HG02852 (cell line): ENCODE measurements at regions not wholly inside any gene's neighbourhood (a gene's known extent, or its start where the extent isn't known, plus 50 kb on each side); places are given as distances from the start of the nearest gene placed in this dataset.
A peak's percentile ranks its signal among the peaks of the same experiment; 100 is the strongest.
"Not testable (repeated sequence)": the region's sequence is repeated elsewhere in the genome, so short reads cannot be mapped to it uniquely, and the experiment has no call there.

Experiments
- ATAC-seq: cut with Tn5 transposase; IDR thresholded peaks from one replicate; pipeline ENCODE4 v1.9.1; 2021; ENCODE audit warnings: mild to moderate bottlenecking, moderate library complexity; ENCODE audit not compliant: unreplicated experiment

DNA sequence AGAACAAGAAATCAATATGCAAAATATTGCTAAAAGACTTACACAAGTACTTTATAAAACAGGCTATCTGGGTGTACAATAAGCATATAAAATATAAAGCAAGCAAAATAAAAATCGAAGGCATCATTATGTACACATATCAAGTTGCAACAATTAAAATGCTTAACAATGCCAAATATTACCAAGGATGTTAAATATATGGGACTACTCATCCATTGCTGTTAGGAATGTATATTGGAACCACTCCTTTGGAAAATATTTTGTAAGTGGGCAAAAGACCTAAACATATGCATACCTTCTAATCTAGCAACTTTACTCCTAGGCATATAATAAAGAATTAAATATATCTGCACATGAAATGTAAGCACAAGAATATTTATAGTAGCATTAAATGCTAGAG, 632.6 kb upstream of the COX7C start:
- ATAC-seq: no peak

DNA sequence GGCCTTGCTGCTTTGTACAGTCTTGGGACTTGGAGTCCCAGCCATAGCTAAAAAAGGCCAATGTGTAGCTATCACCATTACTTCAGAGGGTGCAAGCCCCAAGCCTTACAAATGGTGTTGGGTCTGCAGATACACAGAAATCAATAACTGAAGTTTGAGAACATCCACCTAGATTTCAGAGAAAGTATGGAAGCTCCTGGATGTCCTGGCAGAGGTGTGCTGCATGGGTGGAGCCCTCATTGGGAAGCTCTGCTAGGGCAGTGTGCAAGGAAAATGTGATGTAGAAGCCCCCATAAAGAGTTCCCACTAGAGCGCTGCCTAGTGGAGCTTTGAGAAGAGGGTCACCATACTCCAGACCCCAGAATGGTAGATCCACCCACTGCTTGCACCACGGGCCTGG, 626.7 kb upstream of the COX7C start:
- ATAC-seq: no peak

DNA sequence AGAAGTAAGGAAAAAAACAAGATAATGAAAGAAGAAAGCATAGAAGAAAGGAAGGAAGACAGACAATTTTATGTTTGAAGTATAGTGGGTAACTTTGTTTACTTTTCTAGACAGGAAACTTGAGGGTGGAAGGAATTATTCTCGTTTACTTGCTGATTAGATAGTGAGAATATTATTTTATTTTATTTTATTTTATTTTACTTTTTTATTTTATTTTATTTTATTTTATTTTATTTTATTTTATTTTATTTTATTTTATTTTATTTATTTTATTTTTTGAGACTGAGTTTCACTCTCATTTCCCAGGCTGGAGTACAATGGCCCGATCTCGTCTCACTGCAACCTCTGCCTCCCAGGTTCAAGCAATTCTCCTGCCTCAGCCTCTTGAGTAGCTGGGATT, 623.1 kb upstream of the COX7C start:
- not testable (repeated sequence) for ATAC-seq

DNA sequence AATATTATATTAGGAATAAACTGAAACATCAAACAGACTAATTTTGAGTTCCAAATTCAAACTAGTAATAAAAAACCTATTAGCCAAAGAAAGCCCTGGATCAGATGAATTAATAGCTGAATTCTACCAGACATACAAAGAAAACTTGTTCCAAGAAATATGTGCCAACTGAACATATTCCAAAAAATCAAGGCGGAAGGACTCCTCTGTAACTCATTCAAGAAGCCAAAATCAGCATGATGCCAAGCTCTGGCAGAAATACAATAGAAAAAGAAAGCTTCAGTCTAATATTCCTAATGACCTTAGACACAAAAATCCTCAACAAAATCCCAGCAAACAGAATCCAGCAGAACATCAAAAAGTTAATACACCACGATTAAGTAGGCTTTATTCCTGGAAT, 619.1 kb upstream of the COX7C start:
- ATAC-seq: no peak

DNA sequence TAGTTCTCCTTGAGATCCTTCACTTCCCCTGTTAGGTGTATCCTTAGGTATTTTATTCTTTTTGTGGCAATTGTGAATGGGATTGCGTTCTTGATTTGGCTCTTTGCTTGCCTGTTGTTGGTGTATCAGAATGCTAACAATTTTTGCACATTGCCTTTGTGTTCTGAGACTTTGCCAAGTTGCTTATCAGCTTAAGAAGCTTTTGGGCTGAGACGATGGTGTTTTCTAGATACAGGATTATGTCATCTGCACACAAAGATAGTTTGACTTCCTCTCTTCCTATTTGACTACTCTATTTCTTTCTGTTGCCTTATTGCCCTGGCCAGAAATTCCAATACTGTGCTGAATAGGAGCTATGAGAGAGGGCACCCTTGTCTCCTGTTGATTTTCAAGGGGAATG, 609.4 kb upstream of the COX7C start:
- no peak for ATAC-seq

DNA sequence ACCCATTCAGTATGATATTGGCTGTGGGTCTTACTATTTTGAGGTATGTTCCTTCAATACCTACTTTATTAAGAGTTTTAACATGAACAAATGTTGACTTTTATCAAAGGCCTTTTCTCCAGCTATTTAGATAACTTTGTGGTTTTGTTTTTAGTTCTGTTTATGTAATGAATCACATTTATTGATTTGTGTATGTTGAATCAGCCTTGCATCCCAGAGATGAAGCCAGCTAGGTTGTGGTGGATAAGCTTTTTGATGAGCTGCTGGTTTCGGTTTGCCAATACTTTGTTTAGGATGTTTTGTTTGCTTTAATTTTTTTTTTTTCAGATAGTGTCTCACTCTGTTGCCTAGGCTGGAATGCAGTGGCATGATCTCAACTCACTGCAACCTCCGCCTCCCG, 609.0 kb upstream of the COX7C start:
- no peak for ATAC-seq

DNA sequence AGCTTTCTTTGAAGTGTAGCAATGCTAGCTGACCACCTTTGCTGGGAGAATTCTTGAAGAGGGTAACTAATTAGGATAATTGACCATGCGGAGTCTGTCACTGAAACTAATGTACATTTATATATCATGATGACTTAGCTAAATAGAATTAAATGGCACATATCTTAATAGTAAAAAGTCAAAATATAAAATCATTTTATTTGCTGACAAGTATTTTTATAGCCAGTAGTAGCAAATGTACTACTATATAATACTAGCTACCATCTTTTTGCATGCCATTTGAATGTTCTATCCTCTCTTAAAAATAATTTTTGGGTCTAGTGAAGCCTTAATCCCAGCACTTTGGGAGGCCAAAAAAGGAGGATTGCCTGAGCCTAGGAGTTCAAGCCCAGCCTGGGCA, 605.8 kb upstream of the COX7C start:
- ATAC-seq: no peak

DNA sequence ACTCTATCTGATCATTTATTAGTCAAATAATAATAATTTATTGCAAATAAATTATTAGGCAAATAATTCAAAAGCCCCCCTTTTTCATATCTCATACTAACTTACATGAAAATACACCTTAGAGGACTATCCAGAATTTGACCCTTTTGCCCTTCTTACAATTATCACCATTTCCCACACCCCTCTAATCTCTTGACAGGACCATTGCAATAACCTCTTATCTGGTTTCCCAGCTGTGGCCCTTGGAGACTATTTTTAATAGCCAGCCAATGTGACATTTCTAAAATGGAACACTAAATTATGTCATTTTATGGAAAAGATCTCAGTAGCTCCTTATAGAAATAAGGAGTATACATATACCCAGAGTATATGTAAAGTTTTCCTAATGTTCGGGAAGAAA, 588.4 kb upstream of the COX7C start:
- no peak for ATAC-seq

DNA sequence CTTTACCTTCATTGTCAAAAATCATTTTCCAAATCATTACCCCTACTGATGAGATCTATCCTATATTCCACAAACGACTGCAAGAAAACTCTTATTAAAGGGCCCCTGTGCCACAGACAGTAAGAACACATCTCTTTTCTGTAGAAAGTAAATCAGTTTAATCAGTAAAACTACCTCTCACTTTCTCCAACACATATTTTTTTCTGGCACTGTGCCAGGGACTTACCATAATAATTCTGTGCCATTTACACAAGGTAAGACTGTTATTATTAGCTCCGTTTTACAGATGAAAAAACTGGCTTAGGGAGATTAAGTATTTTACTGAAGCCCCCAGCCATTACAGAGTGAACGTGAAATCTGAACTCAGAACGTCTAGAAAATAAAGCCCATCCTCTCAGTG, 587.0 kb upstream of the COX7C start:
- ATAC-seq: no peak

DNA sequence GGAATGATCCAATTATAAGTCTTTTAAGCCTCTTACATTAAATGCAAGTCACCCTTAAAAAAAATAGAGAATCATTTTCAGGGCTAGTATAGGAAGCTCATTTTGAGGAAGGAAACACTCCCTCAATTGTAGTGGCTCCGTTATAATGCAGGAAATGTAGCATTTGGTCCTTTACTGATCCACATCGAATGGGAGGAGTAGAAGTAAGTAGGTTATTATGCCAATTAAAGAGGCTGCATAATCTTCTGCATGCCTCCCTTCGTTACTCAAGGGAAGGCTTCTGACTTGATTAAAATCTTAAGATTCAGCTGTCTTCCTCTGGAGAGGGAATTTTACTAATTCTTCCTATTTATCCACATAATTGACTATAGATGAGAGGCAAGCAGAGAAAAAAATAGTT, 579.2 kb upstream of the COX7C start:
- no peak for ATAC-seq

DNA sequence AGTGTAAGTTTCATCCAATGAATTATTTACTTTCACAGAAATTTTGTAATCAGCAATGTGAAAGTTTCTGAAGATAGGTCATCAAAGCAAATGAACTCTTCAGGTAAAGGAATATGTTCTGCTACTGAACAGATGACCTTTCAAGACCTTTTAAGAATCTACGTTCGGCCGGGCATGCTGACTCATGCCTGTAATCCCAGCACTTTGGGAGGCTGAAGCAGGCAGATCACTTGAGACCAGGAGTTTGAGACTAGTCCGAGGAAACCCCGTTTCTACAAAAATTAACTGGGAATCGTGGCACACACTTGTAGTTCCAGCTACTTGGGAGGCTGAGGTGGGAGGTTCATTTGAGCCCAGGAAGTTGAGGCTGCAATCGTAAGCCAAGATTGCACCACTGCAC, 578.4 kb upstream of the COX7C start:
- ATAC-seq: no peak

DNA sequence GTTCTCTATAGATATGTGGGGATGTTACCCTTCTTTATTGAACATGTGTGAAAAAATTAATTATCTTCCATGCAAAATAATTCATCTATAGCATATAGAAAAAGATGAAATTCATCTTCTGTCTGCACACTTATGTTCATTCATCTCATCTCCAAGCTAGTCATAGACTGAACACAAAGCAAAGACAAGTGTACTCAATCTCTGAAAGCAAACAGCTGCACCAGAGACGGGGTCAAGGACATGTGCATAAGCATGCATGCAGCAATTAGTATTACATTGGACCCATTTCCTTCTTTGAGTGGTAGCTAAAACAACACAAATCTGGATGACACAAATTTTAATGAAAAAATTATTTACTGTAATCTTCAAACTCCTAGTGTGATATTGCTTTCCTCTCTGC, 547.0 kb upstream of the COX7C start:
- ATAC-seq: no peak

DNA sequence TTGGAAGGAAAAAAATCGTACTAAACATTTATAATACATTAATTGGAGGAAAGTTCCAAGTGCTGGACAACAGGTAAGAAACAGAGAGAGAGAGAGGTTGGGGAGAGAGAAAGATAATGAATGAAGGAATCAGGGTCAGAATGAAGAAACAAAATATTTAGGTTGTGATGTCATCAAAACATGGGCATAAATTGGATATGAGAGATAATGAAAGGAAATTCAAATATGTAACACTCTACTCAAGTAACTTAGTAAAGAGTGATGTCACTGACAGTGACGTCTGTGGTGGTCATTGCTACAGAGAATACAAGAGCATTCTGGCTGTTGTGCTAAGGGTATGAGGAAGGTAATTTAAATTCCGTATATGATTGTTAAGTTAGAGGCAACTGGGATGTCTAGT, 543.4 kb upstream of the COX7C start:
- ATAC-seq: no peak

DNA sequence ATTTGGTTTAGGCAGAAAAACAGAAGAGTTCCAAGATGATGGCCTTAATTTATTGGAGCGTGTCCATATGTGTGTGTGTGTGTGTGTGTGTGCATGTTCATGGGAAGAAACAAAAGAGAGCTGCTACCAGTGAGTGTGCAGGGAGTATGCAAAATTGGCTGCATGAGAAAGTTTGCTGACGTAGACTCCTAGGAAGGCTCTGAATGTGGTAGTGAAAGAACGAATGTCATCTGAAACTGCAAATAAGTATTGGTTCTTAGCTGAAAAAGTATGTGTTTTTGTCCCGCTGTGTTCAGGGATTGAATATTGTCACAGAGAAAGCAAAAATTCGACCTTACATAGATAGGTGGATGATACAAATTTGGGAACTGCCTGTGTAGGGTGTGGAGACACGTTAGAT, 542.6 kb upstream of the COX7C start:
- ATAC-seq: no peak

DNA sequence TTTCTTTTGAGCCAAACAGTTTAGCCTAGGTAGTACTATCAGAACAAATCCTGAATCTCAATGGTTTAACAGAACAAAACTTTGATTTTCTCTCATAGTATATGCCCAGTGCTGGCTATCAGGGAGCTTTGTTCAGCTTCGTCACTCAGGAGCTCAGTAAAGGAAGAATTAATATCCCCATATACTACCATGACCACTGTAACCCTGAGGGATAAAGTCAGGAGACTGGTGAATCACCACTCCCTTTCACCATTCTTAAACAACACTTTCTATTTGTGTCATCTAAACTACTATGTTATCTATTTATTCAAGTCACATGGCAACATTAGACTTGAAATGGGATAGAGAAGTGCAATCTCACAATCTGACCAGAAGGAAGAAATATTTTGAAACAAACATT, 522.6 kb upstream of the COX7C start:
- no peak for ATAC-seq

DNA sequence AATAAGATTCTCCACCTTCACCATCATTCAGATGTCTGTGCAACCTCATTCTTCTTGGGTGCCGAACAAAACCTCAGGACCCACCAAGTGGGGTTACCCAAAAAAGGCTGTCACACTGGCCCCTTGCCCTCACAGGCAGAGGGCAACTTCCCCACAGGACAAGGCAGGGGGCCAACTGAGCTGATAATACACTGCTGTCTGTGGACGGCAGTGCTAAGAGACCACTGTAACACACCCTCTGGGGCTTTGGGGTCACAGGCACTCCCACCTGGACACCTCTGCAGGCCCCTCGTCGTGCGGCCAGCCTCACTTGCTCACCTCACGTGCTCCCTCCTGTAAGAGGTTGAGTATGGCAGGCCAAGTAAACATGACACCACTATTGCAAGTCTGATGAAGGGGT, 515.8 kb upstream of the COX7C start:
- no peak for ATAC-seq

DNA sequence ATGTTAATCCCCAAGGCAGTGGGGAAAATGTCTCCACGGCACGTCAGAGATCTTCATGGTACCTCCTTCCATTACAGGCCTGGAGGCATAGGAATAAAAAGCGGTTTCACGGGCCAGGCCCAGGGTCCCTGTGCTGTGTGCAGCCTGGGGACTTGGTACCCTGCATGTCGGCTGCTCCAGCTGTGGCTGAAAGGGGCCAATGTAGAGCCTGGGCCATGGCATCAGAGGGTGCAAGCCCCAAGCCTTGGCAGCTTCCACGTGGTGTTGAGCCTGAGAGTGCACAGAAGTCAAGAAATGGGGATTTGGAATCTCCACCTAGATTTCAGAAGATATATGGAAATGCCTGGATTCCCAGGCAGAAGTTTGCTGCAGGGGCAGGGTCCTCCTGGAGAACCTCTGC, 508.9 kb upstream of the COX7C start:
- ATAC-seq: no peak

DNA sequence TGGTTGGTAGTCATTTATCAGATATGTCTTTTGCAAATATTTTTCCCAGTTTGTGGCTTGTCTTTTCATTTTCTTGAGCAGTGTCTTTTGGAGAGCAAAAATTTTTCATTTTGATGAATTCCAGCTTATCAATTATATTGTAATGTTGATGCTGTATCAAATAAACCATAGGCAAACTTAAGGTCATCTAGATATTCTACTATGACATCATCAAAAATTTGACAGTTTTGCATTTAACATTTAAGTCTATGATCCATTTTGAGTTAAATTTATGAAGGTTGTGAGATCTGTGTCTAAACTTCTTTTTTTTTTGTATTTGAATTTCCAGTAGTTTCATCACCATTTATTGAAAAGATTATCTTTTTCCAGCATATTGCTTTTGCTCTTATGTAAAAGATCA, 505.5 kb upstream of the COX7C start:
- no peak for ATAC-seq

DNA sequence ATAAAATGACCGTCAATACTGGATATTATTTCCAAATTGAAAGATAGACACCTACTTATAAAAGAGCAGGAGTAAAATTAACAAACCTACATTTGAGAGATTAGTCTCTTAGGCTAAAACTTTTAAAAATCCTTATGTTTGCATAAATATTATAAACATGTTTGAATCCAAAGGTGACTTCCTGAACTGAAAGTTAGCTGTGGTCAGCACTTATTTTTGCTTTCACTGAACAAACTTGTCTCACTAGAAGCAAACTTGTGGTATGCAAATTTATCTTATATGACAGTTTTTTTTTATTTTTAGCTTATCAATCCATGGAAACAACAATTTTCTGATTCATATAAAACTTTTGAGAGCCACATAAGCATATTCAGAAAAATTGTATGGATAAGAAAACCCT, 502.6 kb upstream of the COX7C start:
- no peak for ATAC-seq

DNA sequence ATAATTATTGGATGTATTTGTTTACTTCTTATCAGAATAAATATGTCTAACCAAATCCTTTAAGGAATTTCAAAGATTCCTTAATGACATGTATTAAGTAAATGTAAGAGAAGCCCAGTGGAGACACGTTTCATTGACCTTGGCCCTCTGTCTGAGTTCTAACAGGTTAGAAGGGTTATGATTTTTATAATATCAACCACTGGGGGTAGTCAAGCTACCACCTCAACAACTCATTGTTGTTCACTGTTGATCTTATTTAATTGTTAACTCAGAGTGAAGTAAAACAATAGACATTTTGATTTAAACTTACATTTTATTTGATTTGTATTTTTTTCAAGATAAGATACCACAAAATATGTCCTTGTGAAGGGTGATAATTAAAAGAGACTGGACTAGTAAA, 499.2 kb upstream of the COX7C start:
- peak; percentile 75 for ATAC-seq

DNA sequence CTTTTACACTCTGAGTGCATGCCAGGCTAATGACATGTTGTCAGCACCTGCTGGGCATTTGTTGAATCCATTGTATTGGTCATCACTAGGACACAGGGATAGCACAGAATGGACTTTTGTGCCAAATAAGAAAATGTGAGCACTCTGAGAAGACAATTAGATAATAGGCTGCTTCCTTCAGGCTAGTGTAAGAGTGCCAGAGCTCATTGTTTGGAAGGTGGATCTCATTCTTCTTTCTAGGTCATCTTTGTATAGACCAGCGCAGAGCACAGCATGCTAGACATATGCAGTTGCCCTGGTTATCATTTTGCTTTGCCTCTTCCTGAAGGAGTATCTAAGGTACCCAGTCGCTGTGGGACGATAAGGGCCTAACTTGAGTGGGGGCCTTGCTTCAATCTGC, 493.4 kb upstream of the COX7C start:
- no peak for ATAC-seq

DNA sequence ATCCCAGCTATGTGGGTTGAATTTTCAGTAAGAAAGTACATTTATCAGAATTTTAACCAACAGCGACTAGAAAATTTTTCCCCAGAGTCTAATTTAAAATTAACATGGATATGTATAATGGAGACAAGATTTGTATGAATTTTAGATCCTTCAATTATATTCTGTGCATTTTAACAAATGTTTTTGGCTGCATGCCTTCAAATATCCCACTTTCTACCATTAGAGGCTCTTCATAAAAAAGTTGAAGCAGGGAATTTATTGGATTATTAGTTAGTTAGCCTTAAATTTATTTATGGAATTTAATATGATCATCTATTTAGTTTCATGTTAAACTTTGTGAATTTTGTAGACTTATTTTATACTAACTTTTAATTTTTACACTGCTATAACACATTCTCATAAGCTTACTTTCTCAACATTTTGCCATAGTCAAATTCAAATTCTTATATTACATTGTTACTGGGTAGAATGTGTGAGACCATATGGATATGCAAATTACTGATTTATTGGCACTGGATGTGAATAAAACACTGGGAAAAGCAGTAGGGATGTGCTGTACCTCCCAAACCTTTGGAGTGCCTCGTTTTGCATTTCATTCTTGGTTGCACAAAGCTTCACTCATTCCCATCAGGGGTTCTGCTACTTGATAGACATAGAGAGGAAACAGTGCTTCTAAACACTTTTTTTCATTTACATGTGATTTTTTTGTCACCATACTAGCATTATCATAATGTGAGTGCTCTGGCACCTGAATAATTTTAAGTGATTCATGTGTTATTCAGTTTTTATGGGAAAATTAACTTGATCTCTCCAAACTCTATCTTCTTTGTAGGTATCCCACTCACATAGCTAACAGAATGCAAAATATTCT, 491.8 kb upstream of the COX7C start:
- no peak for ATAC-seq

DNA sequence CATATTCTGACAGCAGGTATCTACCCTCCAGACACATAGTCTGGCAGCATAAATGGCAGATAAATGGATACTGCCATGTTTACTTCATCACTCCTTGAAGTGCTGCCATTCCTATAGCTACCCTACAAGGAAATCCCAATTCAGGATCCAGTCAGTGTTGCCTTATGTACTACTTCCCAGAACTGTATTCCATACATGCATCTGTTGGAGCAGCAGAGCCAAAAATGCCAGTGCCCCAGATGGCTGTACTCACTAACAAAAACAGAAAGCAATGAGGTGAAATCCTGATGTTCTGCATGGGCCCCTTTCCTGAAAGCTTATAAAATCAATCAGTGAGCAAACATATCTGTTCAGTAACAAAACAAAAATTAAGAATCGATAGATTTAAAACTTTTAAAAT, 490.0 kb upstream of the COX7C start:
- no peak for ATAC-seq
